RWPE1 (cell line): ENCODE measurements at regions not wholly inside any gene's neighbourhood (a gene's known extent, or its start where the extent isn't known, plus 50 kb on each side); places are given as distances from the start of the nearest gene placed in this dataset.

Source experiments
- CTCF ChIA-PET: fragments of 350-600 bp; sonication (Branson Sonifier 250); formaldehyde crosslinking; extraction: SDS; loops from one replicate; lab custom pipeline; 2021; lab: Yijun Ruan, JAX
- POLR2A ChIA-PET: fragments of 400-600 bp; formaldehyde crosslinking; extraction: SDS; loops from one replicate; lab custom pipeline; 2020; ENCODE audit warnings: antibody characterized with exemption; ENCODE audit not compliant: low non-redundant PET; lab: Yijun Ruan, JAX
- DNase-seq: peaks from one replicate; pipeline ENCODE4 v3.0.0; 2012; ENCODE audit warnings: low spot score
- H3K27ac ChIP-seq: fragments of 450-650 bp; 2 replicates; pipeline ENCODE4 v1.5.1; 2017
- TF ChIP-seq, protein P1 (sequence below): fragments of 450-650 bp; conservative IDR thresholded peaks from 2 replicates; pipeline ENCODE4 v1.5.1; 2017; ENCODE audit warnings: low read depth, mild to moderate bottlenecking

DNA sequence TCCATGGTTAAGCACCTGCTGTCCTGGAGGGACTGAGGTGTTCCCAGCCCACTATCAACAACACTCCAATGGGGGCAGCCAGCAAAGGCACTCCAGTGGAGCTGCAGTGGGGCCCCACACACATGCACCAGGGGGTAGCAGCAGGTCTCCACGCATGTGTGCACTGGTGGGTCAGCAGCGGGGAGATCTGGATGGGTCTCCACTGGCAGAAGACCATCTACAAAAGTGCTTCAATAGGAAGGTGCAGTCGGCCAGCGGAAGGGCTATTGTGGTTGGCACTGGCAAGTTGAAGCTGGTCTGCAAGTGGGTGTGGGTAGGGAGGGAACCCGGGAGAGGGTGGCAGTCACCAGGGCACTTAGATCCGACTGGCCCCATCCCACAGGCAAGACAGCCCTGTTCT is 1355.4 kb downstream of the NSUN3 start:
- ChIA-PET POLR2A (no interaction called here), CTCF (no interaction called here)
- TF ChIP-seq, protein P1, sequence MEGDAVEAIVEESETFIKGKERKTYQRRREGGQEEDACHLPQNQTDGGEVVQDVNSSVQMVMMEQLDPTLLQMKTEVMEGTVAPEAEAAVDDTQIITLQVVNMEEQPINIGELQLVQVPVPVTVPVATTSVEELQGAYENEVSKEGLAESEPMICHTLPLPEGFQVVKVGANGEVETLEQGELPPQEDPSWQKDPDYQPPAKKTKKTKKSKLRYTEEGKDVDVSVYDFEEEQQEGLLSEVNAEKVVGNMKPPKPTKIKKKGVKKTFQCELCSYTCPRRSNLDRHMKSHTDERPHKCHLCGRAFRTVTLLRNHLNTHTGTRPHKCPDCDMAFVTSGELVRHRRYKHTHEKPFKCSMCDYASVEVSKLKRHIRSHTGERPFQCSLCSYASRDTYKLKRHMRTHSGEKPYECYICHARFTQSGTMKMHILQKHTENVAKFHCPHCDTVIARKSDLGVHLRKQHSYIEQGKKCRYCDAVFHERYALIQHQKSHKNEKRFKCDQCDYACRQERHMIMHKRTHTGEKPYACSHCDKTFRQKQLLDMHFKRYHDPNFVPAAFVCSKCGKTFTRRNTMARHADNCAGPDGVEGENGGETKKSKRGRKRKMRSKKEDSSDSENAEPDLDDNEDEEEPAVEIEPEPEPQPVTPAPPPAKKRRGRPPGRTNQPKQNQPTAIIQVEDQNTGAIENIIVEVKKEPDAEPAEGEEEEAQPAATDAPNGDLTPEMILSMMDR = no peak
- no peak for DNase-seq
- H3K27ac ChIP-seq = no peak overlapping the region

DNA sequence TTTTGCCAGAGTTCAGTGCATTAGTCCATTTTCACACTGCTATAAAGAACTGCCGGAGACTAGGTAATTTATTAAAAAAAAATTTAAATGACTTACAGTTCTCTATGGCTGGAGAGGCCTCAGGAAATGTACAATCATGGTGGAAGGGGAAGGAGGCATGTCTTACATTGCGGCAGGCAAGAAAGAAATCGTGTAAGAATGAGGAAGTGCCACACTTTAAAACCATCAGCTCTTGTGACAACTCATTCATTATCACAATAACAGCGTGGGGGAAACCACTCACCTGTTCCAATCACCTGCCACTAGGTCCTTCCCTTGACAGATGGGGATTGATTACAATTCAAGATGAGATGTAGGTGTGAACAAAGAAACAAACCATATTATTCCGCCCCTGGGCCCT is 1361.4 kb downstream of the NSUN3 start:
- ChIA-PET CTCF (no interaction called here), POLR2A (no interaction called here)
- TF ChIP-seq, protein P1 = no peak
- no peak for DNase-seq
- no peak overlapping the region for H3K27ac ChIP-seq

DNA sequence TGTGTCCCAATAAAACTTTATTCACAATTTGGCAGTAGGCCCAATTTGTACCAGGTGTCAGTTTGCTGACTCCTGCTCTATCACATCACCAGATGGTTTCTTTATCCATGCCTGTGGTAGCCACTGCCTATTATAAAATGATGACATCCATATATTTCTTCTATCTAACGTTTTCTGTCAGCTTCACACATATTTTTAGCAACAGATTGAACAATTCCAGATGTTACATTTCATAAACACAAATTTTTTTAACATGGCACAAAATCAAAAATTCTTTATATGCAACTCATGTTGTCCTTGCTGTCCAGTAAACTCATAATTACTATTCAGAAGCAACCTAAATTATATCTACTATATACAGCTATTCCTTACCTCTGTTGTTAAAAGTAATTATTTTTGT is 1371.6 kb downstream of the NSUN3 start:
- ChIA-PET POLR2A (no interaction called here), CTCF (no interaction called here)
- TF ChIP-seq, protein P1 = no peak
- no peak for DNase-seq
- no peak overlapping the region for H3K27ac ChIP-seq

DNA sequence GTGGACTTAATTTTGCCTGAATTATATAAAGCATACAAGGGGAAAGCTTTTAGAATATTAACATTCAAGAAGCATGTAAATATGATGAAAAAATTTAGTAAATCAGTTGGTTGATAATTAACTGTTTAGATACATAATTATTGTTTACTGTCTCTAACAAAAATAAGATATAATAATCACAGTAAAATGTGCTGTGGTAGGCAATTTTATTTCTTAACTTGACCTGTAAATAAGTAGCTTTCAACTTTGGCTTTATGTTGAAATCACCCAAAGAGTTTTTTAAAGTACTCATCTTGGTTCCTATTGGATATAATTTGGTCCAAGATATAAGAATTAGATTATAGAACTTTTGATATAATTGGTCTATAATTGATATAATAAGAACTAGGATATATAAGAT is 1374.5 kb downstream of the NSUN3 start:
- no peak for DNase-seq
- TF ChIP-seq, protein P1 = no peak
- POLR2A ChIA-PET = no interaction called here

DNA sequence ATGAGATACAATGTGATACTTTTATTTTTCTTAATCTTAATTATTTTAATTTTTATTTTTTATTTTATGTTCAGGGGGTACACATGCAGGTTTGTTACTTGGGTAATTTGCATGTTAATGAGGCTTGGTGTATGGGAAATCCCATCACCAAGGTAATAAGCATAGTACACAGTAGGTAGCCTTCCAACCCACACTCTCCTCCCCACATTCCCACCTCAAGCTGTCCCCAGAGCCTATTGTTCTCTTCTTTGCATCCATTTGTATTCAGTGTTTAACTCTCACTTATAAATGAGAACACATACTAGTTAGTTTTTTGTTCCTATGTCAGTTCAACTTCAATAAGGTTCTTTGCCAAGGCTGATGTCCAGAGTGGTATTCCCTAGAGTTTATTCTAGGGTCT is 1375.4 kb downstream of the NSUN3 start:
- DNase-seq = no peak
- CTCF ChIA-PET = no interaction called here
- TF ChIP-seq, protein P1 = no peak
- H3K27ac ChIP-seq = no peak overlapping the region
- POLR2A ChIA-PET = no interaction called here

More for the DNA sequence above, 1374.5 kb downstream of the NSUN3 start:
- CTCF ChIA-PET = interaction anchor here (0.6 kb wide), 1 partner anchor 852 kb away, joined by 3 read pairs; no protein-coding TSS in a partner anchor
- H3K27ac ChIP-seq = no peak overlapping the region

DNA sequence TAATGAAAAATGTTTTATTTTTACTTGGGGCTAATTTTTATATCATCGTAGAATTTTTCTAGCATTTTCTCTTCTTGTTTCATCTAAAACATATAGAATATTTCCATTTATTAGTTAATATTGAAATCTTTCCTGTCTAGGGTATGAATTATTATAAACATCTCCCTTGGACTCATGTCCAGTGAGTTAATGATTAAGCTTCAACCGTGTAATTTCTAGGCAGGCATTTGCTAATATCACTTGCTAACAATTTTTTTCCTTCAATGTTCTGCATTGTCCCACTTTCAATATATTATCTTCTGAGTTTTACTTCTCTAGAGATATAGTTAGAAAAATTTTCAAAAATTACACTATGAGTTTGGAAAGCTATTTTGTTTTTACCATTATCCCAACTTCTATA is 1371.6 kb upstream of the EPHA6 start:
- H3K27ac ChIP-seq = no peak overlapping the region
- TF ChIP-seq, protein P1 = no peak
- POLR2A ChIA-PET = no interaction called here
- CTCF ChIA-PET = no interaction called here
- DNase-seq = no peak

DNA sequence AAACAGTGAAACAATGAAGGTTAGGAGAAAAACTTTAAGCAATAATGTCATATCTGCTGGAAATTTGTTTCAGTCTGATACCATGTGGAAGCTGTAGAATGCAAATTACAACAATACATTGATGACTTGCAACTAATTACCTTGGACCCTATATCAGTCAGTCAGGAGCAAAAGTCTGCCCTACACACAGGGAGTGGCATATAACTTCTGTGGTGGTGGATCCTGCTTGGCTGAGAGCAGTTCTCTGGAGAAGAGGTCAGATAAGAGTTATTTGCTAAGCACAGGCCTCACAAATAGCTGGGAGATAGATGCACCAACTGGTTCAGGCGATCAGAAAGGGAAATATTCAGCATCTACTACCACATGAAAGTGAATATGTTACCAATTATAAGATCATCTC is 1364.6 kb upstream of the EPHA6 start:
- no peak for DNase-seq
- TF ChIP-seq, protein P1 = no peak
- ChIA-PET CTCF (no interaction called here), POLR2A (no interaction called here)
- H3K27ac ChIP-seq = no peak overlapping the region
